ENCODE measurements at regions not wholly inside any gene's neighbourhood (a gene's known extent, or its start where the extent isn't known, plus 50 kb on each side); places are given as distances from the start of the nearest gene placed in this dataset.

DNA sequence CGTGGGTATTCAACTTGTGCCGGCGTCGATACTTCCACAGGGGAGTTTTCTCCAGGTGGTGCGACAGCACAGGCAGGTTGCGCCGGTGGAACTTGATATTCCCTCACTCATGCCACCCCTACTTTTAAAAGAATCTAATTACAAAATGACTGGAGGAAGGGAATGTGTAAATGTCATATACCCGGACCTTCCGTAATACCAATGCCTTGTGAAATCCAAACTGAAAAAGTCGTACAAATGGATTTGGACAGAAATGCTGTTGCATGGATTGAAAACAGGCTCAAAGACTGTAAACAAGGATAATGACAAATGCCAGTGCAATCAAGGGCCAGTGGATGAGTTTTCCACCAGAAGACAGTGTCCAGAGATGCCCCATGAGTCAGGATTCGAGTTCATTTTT lies 235.3 kb upstream of the USP25 start:
- DNase-seq: no peak

GRCh38 chr21:15495965-15496364 lies 233.8 kb upstream of the USP25 start:
- no peak for DNase-seq

DNA sequence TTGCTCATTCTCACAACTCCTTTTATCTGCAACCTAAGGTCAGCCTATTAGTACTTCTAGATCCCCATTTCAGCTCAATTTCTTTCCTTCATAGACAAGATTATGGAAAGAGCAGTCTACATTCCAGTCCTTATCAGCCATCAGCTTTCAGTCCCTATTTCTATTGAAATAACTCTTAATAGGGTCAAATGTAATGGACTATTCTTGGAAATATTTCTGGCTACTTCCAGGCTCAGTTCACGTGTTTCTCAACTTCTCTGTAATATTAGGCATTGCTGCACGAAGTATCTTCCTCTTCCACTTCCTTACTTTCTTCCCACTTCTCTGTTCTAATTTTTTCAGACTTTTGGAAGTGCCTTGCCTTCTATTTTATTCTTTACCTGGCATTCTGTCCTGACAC lies 232.9 kb upstream of the USP25 start:
- DNase-seq: no peak

- DNase-seq: no peak
These were observed 231.3 kb upstream of the USP25 start for GRCh38 chr21:15498455-15498854.

DNA sequence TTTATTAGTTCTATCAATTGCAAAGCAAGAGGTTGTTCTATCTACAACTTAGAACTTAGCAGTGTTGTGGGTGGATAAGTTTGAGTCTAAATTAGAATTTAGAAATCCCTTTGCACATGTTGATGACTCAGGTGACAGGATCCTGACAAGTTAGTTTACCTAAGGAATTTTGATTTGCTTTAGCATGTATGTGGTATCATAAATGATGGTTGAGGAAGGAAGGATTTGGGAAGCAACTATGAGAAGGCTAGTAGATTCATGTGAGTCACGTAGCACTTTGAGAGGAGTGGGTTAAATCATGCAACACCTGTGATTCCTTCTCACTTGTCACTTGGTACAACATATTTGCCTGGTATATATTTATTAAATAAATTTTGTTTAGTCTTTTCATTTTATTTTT lies 223.7 kb upstream of the USP25 start:
- DNase-seq: no peak

- no peak for DNase-seq
These were observed 221.2 kb upstream of the USP25 start for GRCh38 chr21:15508554-15508953.

DNA sequence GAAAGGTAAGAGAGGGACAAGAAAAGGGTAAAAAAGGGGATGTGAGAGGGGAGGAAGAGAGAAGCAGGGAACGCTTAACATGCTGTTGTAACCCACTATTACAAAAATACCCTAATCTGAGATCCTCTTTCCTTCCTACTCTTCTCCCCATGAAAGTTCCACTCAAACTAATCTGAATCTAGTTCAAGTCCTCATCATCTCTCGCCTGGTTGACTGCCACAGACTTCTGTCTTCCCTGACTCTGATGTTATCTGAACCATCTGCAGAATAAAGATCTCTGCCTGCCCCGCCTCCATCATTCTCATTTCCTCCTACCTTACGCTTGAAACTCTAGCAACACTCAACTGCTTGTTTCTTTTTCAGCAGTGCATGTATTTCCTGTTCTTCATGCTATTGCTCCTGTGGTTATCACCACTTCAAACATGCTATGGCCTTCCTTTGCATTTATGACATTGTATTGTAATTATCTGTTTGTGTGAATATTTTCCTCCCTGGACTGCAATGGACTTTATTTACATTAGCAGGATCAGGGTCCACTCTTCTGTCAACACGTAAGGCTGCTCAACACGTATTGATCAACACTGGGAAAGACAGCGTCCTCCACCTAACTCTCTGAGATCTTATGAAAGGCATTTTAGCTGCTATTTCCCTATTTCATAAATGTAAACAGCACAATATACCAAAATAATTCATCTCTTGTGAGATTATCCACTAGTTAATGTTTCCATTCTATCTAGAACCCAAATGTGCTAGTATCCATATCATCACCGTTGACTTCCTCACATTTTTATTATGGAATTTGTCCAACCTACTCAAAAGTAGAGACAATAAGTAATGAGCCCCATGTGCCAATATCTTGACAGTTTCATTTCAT lies 215.5 kb upstream of the USP25 start:
- DNase-seq: no peak

- no peak for DNase-seq
These were observed 213.9 kb upstream of the USP25 start for GRCh38 chr21:15515908-15516307.

DNA sequence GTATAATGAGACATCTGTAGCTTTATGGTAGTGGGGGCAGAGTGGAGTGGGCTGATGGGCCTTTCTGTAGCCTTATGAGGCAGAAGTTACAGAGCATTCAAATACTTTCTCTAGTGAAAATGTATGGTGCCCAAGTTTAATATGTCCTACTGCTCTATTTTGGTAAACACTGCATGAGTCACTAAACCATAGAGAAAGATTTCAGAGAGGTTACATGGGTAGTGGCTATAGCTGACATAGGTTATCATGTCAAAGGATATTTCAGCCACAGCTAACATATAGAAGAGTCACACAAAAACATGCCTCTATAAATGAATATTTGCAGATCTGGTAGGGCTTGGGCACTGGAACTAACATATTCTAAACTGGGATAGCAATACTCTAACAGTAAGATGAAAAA lies 212.4 kb upstream of the USP25 start:
- DNase-seq: no peak

- no peak for DNase-seq
These were observed 208.8 kb upstream of the USP25 start for GRCh38 chr21:15520811-15521643.

DNA sequence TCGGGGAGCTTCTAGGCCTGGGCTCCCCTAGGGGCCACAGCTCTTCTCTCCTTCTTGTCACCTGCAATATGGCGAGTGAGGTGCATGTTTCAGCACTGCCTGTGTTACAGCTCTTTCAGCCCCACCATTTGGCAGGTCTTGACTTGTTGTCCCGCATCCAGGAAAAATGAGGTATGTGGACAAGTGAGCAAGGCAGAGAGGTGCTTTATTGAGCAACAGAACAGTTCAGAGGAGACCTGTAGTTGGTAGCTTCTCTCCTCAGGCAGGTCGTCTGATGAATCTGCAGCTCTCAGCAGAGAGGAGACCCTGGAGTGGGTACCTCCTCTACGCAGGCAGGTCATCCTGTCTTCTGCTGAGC lies 208.2 kb upstream of the USP25 start:
- DNase-seq: no peak

DNA sequence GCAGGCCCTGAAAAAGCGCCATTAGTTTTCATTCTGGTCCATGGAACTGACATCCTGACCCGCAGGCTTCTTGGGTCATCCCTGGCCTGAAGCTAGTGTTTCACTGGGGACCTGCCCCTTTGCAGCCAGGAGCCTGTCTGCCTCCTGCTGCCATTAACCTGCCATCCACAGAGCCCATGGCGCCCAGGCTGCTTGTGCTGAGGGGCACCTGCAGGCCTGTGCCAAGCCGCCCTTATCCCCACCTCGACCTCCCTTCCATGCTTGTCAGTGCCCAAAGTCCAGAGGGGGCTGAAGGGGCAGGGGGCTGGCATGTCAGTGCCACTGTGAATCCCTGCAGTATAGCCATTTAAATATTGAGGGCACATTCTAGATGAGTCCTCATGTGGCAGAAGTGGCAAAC lies 207.6 kb upstream of the USP25 start:
- DNase-seq: no peak

DNA sequence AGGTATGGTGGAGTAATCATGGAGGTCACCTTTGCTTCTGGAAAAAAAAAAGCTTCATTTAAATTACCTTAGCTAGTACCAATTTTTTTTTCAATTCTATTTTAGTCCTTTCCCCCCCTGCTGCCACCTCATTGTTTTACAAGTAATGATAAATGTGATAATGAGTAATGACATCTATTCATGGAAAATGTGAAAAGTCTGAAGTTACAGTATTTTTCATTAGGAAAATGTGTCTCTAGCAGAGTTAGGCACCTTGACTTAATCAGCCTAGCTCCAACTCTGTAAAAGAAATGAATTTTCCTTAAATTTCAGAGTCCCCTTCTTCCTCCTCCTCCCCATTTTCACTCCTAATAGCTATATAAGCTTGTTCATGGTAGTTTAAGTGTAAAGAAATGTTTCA lies 204.9 kb upstream of the USP25 start:
- no peak for DNase-seq

DNA sequence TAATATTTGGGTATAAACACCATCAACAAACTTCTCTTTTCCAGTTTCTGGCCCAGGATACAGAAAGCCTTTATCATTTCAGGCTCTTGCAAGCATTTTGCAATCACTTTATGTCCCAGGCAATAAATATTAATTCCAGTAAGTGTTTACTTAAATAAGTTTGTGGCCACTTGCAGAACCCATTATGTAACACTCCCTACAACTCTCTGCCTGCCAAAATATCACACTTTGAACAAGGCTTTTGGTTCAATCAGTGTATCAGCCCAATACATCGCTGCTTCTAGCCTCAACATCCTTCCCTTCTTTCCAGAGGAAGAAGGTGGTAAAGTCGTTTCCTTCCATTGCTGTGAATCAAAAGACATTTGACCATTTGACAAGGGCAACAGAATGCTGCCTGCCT lies 203.0 kb upstream of the USP25 start:
- no peak for DNase-seq

DNA sequence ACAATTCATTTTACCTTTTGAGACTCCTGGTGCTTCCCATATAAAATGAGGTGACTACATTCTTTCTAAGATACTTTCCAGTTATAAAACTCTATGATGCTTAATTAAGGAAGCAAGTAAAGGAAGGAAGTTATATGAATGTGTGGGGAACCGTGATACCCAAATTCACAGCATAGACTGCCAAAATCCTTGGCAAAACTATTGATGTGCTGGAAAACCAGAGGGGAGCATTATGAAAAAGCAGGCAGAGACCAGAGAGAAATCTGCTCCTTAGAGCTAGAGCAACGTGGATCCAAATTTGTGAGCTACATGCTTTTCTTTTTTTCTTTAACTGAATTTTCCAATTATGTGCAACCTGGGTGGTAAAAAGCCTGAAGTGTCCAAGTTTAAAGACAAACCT lies 201.4 kb upstream of the USP25 start:
- no peak for DNase-seq

DNA sequence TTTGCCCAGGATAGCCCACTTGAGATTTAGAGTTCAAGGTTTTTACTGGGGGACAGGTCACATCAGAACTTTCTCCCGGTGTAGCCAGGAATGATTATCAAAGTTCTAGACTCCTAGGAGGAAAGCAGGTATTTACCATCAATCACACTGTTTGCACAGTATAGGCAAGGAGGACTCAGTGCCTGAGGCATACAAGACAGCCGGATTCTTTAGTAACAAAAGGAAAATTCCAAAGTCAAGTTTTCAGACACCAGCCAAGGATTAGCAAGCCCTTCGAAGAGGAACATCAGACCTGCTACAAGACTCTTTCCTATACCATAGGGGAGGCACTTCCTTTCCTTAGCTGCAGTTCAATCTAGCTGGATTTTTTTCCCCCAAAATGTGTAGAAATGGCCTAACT lies 197.8 kb upstream of the USP25 start:
- no peak for DNase-seq

DNA sequence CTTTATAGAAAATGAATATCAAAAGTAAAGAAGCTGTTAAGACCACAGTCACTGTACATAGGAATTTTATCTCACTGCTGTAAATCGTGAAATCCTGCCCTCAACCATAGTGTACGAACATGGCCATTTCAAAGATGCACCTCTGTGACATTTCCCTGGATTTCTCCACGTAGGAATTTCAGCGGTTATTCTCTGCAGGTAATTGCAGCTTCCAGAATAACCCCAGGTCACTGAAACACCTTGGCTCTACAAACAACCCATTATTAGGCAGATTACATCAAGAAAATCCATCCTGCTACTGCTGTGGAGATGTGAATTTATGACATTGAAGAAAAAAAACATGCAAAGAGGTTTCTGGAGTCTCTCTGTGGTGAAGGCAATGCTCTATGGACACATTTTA lies 196.2 kb upstream of the USP25 start:
- no peak for DNase-seq

GRCh38 chr21:15534450-15534886 lies 195.3 kb upstream of the USP25 start:
- no peak for DNase-seq

DNA sequence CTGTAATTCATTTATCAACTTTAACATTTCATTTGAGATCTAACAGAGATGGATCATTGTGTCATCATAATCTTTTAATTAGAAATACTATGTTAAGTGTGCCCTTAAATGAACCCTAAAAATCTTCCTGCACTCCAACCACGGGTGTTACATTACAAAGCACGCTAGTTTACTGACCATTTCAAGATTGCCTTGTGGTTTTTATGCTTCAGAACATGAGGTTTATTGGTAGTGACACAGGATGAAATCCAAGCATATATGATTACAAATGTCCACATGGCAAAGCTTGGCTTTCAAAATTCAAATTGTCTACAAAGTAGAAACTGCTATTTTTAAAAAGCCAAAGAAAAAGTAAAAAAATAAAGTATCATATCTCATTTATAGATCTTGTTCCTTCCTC lies 190.4 kb upstream of the USP25 start:
- DNase-seq: no peak

GRCh38 chr21:15543473-15543872 lies 186.3 kb upstream of the USP25 start:
- no peak for DNase-seq

DNA sequence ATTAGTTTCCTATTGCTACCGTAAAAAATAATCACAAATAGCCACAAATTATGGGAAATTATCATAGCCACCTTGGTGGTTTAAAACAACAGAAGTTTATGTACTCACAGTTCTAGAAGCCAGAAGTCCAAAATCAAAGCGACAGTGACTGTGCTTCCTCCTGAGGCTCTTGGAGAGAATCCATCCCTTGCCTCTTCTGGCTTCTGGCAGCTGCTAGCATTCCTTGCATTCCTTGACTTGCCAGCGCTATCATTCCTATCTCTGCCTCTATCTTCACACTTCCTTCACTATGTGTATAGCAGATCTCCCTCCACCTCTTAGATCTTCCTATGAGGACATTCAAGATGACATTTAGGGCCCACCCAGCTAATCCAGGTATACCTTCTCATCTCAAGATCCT lies 180.1 kb upstream of the USP25 start:
- no peak for DNase-seq

GRCh38 chr21:15552914-15553494 lies 176.8 kb upstream of the USP25 start:
- DNase-seq: no peak

- no peak for DNase-seq
These were observed 171.9 kb upstream of the USP25 start for GRCh38 chr21:15557925-15558324.

DNA sequence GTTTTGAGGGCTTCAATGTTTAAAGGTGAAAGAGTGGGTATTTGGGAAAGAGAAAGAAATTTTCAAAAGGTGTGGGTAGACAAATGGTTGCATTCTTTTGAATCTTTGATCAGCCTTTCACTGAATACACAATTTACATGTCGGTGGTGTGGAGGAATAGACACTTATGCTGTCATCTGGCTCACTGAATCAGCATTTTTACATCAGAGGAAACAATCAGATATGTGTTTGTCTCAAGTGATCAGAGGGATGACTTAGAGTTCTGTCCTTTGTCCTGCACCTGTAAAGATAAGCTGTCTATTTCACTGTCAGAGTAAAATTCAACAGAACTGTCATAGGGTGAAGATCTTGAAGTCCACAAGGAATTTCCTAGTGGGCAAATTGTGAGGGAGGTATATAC lies 170.9 kb upstream of the USP25 start:
- no peak for DNase-seq
